ENCODE measurements at regions not wholly inside any gene's neighbourhood (a gene's known extent, or its start where the extent isn't known, plus 50 kb on each side); places are given as distances from the start of the nearest gene placed in this dataset.

- TF ChIP-seq BHLHE40 (IDR thresholded peaks at IDR 0.05; ENCODE audit: borderline replicate concordance), result no peak
- TF ChIP-seq, protein P1, sequence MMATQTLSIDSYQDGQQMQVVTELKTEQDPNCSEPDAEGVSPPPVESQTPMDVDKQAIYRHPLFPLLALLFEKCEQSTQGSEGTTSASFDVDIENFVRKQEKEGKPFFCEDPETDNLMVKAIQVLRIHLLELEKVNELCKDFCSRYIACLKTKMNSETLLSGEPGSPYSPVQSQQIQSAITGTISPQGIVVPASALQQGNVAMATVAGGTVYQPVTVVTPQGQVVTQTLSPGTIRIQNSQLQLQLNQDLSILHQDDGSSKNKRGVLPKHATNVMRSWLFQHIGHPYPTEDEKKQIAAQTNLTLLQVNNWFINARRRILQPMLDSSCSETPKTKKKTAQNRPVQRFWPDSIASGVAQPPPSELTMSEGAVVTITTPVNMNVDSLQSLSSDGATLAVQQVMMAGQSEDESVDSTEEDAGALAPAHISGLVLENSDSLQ (IDR thresholded peaks at IDR 0.05), result no peak
- no peak for TF ChIP-seq FOXA1 (IDR thresholded peaks at IDR 0.05)
- TF ChIP-seq SP1 (IDR thresholded peaks at IDR 0.05), result no peak
- no peak for TF ChIP-seq SUZ12 (IDR thresholded peaks at IDR 0.05)
- no peak for TF ChIP-seq HDGF (IDR thresholded peaks at IDR 0.05; ENCODE audit: borderline replicate concordance)
- no peak for TF ChIP-seq NFRKB (IDR thresholded peaks at IDR 0.05)
- no peak for TF ChIP-seq ELF4 (IDR thresholded peaks at IDR 0.05)
- TF ChIP-seq FOXM1 (IDR thresholded peaks at IDR 0.05; ENCODE audit: borderline replicate concordance), result no peak
- no peak for TF ChIP-seq FOXK2 (IDR thresholded peaks at IDR 0.05)
- no peak for TF ChIP-seq ARNT (IDR thresholded peaks at IDR 0.05)
- no peak for TF ChIP-seq TARDBP (IDR thresholded peaks at IDR 0.05)
Observed at GRCh38 chrX:140393507-140393906, 111.4 kb downstream of the SOX3 start.

Measured in HEK293T (cell line).